ENCODE measurements at regions not wholly inside any gene's neighbourhood (a gene's known extent, or its start where the extent isn't known, plus 50 kb on each side); places are given as distances from the start of the nearest gene placed in this dataset.

GRCh38 chr20:39871013-39871412, 818.0 kb downstream of the MAFB start:
- TF ChIP-seq EP300 (IDR thresholded peaks at IDR 0.05): no peak
- TF ChIP-seq, protein P1, sequence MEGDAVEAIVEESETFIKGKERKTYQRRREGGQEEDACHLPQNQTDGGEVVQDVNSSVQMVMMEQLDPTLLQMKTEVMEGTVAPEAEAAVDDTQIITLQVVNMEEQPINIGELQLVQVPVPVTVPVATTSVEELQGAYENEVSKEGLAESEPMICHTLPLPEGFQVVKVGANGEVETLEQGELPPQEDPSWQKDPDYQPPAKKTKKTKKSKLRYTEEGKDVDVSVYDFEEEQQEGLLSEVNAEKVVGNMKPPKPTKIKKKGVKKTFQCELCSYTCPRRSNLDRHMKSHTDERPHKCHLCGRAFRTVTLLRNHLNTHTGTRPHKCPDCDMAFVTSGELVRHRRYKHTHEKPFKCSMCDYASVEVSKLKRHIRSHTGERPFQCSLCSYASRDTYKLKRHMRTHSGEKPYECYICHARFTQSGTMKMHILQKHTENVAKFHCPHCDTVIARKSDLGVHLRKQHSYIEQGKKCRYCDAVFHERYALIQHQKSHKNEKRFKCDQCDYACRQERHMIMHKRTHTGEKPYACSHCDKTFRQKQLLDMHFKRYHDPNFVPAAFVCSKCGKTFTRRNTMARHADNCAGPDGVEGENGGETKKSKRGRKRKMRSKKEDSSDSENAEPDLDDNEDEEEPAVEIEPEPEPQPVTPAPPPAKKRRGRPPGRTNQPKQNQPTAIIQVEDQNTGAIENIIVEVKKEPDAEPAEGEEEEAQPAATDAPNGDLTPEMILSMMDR (IDR thresholded peaks at IDR 0.05): no peak
